ENCODE measurements at regions not wholly inside any gene's neighbourhood (a gene's known extent, or its start where the extent isn't known, plus 50 kb on each side); places are given as distances from the start of the nearest gene placed in this dataset.

- no peak overlapping the region for H3K4me3 ChIP-seq (ENCODE audit: low read length)
- no peaks in the 10 kb centered on the region for H3K9me3 ChIP-seq (ENCODE audit: control insufficient read depth, low read length)
- TF ChIP-seq, protein P1, sequence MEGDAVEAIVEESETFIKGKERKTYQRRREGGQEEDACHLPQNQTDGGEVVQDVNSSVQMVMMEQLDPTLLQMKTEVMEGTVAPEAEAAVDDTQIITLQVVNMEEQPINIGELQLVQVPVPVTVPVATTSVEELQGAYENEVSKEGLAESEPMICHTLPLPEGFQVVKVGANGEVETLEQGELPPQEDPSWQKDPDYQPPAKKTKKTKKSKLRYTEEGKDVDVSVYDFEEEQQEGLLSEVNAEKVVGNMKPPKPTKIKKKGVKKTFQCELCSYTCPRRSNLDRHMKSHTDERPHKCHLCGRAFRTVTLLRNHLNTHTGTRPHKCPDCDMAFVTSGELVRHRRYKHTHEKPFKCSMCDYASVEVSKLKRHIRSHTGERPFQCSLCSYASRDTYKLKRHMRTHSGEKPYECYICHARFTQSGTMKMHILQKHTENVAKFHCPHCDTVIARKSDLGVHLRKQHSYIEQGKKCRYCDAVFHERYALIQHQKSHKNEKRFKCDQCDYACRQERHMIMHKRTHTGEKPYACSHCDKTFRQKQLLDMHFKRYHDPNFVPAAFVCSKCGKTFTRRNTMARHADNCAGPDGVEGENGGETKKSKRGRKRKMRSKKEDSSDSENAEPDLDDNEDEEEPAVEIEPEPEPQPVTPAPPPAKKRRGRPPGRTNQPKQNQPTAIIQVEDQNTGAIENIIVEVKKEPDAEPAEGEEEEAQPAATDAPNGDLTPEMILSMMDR (conservative IDR thresholded peaks at IDR 0.05), result no peak
- H3K27me3 ChIP-seq (ENCODE audit: control insufficient read depth, insufficient read depth, low read length, poor library complexity, severe bottlenecking), result no peaks in the 10 kb centered on the region
- Mint-ChIP-seq H3K4me1 (peaks cover 9% of the 10 kb centered on the region), H3K36me3 (ENCODE audit: low read depth) (no peaks in the 10 kb centered on the region), H3K9me3 (no peaks in the 10 kb centered on the region), H3K27me3 (ENCODE audit: insufficient read depth) (no peaks in the 10 kb centered on the region), H3K27ac (no peak overlapping the region), H3K4me3 (no peak overlapping the region)
- 60% methylated on average over 1 of the region's 2 CpGs; no CpG with 5 or more reads in 1 of the 2 experiments for whole genome bisulfite sequencing, 2 experiments (ENCODE audit: insufficient coverage in 1 of 2, insufficient read length in 1 of 2)
- no peaks in the 10 kb centered on the region for H3K36me3 ChIP-seq (ENCODE audit: control insufficient read depth, insufficient read depth, low read length)
- DNase-seq, result no peak
- no peaks in the 10 kb centered on the region for H3K4me1 ChIP-seq (ENCODE audit: control insufficient read depth, insufficient read depth, low read length)
- H3K27ac ChIP-seq (ENCODE audit: low read depth, low read length), result no peak overlapping the region
- no peak overlapping the region for H3K9ac ChIP-seq (ENCODE audit: extremely low read depth, low read length, poor library complexity, severe bottlenecking)
These were observed 84.1 kb upstream of the SLC44A3 start for GRCh38 chr1:94736073-94736472.

GRCh38 chr1:94734963-94735901, 84.9 kb upstream of the SLC44A3 start:
- H3K9me3 ChIP-seq (ENCODE audit: control insufficient read depth, low read length), result no peaks in the 10 kb centered on the region
- no peak overlapping the region for H3K4me3 Mint-ChIP-seq
- H3K9ac ChIP-seq (ENCODE audit: extremely low read depth, low read length, poor library complexity, severe bottlenecking), result no peak overlapping the region
- H3K4me1 Mint-ChIP-seq, result peaks cover 9% of the 10 kb centered on the region
- no peak overlapping the region for H3K4me3 ChIP-seq (ENCODE audit: low read length)
- no peaks in the 10 kb centered on the region for H3K9me3 Mint-ChIP-seq
- H3K27ac ChIP-seq (ENCODE audit: low read depth, low read length), result no peak overlapping the region
- TF ChIP-seq, protein P1 (conservative IDR thresholded peaks at IDR 0.05), result no peak
- 57 to 73% methylated on average over 12 to 20 of the region's 20 CpGs for WGBS, 2 experiments (ENCODE audit: insufficient coverage in 1 of 2, insufficient read length in 1 of 2)
- H3K27ac Mint-ChIP-seq, result peak overlapping the region; percentile 55
- H3K27me3 ChIP-seq (ENCODE audit: control insufficient read depth, insufficient read depth, low read length, poor library complexity, severe bottlenecking), result no peaks in the 10 kb centered on the region
- peak; percentile 66 for DNase-seq
- no peaks in the 10 kb centered on the region for H3K4me1 ChIP-seq (ENCODE audit: control insufficient read depth, insufficient read depth, low read length)
- no peaks in the 10 kb centered on the region for H3K36me3 ChIP-seq (ENCODE audit: control insufficient read depth, insufficient read depth, low read length)
- H3K36me3 Mint-ChIP-seq (ENCODE audit: low read depth), result no peaks in the 10 kb centered on the region
- no peaks in the 10 kb centered on the region for H3K27me3 Mint-ChIP-seq (ENCODE audit: insufficient read depth)

- Histone ChIP-seq H3K9me3 (ENCODE audit: control insufficient read depth, low read length) (no peaks in the 10 kb centered on the region), H3K4me3 (ENCODE audit: low read length) (no peak overlapping the region), H3K27ac (ENCODE audit: low read depth, low read length) (no peak overlapping the region), H3K9ac (ENCODE audit: extremely low read depth, low read length, poor library complexity, severe bottlenecking) (no peak overlapping the region), H3K4me1 (ENCODE audit: control insufficient read depth, insufficient read depth, low read length) (peaks cover 4% of the 10 kb centered on the region), H3K36me3 (ENCODE audit: control insufficient read depth, insufficient read depth, low read length) (no peaks in the 10 kb centered on the region), H3K27me3 (ENCODE audit: control insufficient read depth, insufficient read depth, low read length, poor library complexity, severe bottlenecking) (no peaks in the 10 kb centered on the region)
- H3K9me3 Mint-ChIP-seq, result no peaks in the 10 kb centered on the region
- TF ChIP-seq, protein P1 (conservative IDR thresholded peaks at IDR 0.05), result no peak
- H3K27me3 Mint-ChIP-seq (ENCODE audit: insufficient read depth), result no peaks in the 10 kb centered on the region
- DNase-seq, result no peak
- 78 to 88% methylated on average over 1 of the region's 1 CpG for WGBS, 2 experiments (ENCODE audit: insufficient coverage in 1 of 2, insufficient read length in 1 of 2)
- H3K27ac Mint-ChIP-seq, result no peak overlapping the region
- H3K4me3 Mint-ChIP-seq, result no peak overlapping the region
- H3K36me3 Mint-ChIP-seq (ENCODE audit: low read depth), result no peaks in the 10 kb centered on the region
- H3K4me1 Mint-ChIP-seq, result peaks cover 12% of the 10 kb centered on the region
These were observed 88.3 kb upstream of the SLC44A3 start for GRCh38 chr1:94731891-94732290.

Measured in endodermal cell (in vitro differentiated cells).